Stimulated activated CD8-positive, alpha-beta memory T cell treated with anti-CD3 and anti-CD28 coated beads, Interleukin-7, amount 100 ng/mL, for 48 hours (primary cell): ENCODE measurements at regions not wholly inside any gene's neighbourhood (a gene's known extent, or its start where the extent isn't known, plus 50 kb on each side); places are given as distances from the start of the nearest gene placed in this dataset.

ENCODE experiments used
- DNase-seq, 2 donors: peaks; one replicate each; pipeline ENCODE4 v3.0.0-alpha.2; 2020; ENCODE audit warnings: low read depth in 1 of 2; ENCODE audit errors: extremely low read depth in 1 of 2

- no peak for DNase-seq
Observed at GRCh38 chr11:8323161-8323935, 59.7 kb upstream of the LMO1 start.

DNA sequence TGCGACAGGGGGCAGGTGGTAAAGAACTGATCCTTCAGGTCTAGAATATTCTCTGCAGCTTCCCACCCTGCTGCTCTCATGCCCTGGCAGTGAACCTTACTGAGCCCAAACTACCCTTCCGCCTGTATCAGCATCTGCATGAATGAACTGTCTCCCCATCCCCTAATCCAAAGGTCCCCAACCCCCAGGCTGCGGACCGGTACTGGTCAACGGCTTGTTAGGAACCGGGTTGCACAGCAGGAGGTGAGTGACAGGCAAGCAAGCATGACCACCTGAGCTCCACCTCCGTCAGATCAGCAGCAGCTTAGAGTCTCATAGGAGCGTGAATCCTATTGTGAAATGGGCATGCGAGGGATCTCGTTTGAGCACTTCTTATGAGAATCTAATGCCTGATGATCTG, 58.2 kb upstream of the LMO1 start:
- no peak for DNase-seq

- no peak for DNase-seq
Observed at GRCh38 chr11:8320076-8320475, 56.4 kb upstream of the LMO1 start.

DNA sequence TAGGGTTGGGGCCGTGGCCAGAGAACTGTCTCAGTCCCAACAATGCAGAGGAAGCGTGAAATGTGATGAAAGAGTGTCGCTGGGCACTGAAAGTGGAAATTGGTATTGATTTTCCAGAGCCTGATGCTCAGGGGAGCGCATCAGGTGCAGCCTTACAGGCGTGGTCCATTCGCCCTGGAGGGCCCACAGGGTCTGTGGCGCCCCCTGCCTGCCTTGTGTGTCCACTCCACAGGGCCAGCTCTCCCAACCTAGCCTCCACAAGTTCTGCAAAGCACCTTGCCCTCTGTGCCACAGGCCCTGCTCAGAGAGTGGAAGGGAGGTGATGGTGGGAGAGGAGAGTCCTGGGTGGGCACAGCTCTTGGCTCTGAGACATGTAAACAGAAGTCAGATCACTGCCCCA, 54.9 kb upstream of the LMO1 start:
- no peak for DNase-seq

- no peak for DNase-seq
Observed at GRCh38 chr11:8317159-8317558, 53.5 kb upstream of the LMO1 start.

DNA sequence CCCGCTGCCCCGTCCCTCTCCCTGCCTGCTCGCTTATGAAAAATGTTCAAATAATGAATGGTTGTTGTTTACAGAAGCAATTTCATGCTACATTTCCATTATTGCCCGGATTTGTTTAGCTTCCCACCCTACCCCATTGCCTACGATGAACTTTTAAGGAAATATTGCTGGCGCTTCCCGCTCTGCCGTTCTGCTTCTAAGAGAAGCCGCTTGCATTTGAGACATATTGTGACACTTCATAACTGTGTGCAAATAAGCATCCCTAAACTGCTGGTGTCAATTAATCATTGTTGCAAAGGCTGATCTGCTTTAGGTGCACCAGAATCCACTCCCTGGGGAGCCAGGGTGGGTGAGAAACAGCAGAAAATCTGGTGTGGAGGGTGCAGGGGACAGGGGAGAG, 52.3 kb upstream of the LMO1 start:
- no peak for DNase-seq

GRCh38 chr11:8315463-8315862, 51.8 kb upstream of the LMO1 start:
- no peak for DNase-seq

- no peak for DNase-seq
Observed at GRCh38 chr11:8314916-8315315, 51.2 kb upstream of the LMO1 start.

GRCh38 chr11:8313504-8314090, 49.9 kb upstream of the LMO1 start:
- no peak for DNase-seq
